GM21367 (cell line): ENCODE measurements at regions not wholly inside any gene's neighbourhood (a gene's known extent, or its start where the extent isn't known, plus 50 kb on each side); places are given as distances from the start of the nearest gene placed in this dataset.

Source experiments
- ATAC-seq: cut with Tn5 transposase; IDR thresholded peaks from one replicate; pipeline ENCODE4 v1.9.1; 2021; ENCODE audit not compliant: unreplicated experiment

DNA sequence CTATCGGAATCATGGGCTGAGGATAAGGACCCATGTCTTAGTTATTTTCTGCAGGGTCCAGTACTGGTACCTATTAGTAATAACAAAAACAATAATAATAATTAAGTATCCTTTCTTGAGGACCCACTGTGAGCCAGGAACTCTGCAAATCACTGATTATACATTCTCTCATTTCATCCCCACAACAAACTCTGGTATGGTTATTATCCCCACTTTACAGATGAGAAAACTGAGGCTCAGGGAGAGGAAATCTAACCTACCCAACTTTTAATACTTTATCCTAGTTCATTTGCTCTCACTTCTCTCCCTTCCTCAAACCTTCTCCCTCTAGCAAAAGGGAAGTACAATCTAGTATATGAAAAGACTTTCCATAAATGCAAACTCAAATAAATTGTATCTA lies 528.4 kb upstream of the PROK2 start:
- no peak for ATAC-seq

GRCh38 chr3:72312339-72312738 lies 527.4 kb upstream of the PROK2 start:
- ATAC-seq: no peak

DNA sequence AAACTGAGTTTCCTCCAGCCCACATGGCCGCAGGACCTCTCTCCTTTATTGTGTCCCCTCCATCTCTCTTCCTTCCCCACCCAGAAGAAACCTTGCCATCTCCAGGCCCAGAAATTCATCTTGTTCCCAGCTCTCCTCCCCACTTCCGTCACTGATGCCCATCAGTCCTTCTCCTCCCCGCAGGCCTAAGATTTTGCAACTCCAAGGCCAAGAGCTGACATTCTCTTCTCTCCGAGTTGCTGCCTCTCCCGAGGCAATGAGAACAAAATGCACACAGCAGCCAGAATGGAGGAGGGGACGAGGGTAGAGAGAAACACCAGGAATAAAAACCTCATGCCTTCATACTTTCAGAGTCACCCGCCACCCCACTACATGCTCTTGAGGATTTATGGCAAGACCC lies 526.5 kb upstream of the PROK2 start:
- no peak for ATAC-seq

DNA sequence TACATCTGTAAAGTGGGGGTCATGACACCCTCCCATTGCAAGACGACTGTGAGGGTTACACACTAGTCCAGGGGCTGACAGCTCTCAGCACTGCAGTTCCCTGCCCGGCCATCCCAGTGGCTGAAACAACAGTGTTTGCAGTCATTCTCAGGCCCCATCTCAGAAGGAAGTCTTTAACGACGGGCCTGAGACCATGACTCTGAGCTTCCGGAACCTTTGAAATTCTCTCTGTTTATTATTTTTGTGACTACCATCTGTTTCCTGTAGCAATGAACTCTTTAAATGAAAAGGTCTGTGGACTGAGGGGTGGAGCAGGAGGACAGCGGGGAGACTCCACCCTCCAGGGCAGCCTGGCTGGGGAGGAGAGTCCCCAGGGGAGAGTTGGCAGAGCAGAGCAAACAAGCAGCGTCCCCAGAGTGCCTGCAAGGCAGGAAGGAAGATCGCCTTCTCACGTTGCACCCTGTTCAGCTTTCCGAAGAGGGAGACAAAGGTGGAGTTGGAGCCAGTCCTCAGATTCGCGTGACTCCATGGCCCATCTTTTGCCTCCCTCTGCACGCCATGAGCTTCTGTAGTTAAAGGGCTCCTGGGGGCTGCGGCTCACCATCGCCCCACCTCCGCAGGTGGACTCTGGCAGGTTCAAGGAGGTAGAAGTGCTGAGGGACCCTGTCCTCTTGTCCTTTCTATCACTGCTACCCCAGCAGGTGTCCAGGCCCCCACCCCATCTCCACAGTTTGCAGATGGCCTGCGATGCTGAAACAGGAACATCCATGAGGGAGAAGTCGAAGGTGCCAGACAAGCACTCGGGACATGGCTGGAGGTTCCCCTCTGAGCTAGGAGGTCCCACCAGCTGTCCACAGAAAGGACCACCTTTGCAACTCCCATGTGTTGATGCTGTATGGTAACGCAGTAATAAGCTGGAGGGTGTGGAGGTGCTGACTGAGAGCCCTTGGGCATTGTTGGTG lies 525.8 kb upstream of the PROK2 start:
- ATAC-seq: peak; percentile 89

- no peak for ATAC-seq
Measured at GRCh38 chr3:72309661-72310418, 524.9 kb upstream of the PROK2 start.

DNA sequence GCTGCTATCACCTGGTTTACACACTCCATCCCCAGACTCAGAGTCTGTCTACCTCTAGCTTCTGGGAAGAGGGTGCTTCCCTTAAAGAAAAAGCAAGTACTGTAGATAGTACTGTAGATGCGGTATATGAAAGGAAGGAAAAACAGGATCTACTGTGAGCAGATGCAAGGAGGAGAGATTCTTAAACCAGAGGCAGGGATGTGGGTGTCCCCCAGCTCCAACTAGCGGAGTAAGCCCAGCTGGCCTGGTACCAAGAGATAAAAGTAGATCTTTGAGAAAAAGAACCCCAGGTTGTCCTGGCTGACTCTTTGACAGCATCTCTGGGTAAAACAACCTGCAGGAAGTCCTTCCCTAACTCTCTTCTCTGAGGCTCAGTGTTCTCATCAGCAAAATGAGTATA lies 523.7 kb upstream of the PROK2 start:
- no peak for ATAC-seq

- no peak for ATAC-seq
Measured at GRCh38 chr3:72307438-72308115, 522.6 kb upstream of the PROK2 start.

GRCh38 chr3:72306800-72307341 lies 521.9 kb upstream of the PROK2 start:
- no peak for ATAC-seq

DNA sequence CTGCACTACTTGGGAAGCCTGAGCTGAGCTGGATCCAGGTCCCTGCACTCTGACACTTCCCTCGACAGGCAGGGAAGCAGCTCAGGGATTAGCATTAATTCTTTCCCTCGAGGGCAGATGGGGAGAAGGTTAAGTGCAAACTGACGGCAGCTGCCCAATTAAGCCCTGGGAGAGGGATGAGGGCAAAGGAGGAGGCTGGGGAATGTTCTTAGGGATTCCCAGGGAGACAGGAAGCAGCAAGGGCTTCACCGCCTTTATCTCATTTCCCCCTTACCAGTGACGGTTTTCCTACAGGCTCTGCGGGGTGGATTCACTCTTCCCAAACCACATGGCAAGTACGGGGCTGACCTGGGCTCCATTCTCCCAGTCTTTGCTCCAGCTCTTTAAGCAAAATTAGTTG lies 519.0 kb upstream of the PROK2 start:
- ATAC-seq: no peak

DNA sequence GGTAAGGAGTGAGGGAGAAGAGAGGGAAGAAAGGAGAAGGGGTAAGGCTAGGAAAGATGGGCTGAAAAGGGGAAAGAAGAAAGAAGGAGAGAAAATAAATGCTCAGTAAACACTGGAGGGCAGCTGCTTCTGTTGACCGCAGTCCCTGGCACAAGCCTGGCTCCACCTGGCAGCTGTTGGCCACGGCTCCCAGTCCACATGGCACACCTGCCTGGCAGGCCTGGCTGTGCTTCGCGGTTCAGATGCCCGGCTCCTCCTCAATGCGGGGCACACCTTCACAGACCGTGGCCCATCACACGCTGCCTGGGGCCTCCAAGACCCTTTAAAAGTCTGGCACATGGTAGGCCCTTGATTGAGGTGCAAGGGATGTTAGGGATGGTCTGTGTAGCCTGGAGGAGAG lies 516.8 kb upstream of the PROK2 start:
- no peak for ATAC-seq

GRCh38 chr3:72300621-72301020 lies 515.7 kb upstream of the PROK2 start:
- no peak for ATAC-seq

DNA sequence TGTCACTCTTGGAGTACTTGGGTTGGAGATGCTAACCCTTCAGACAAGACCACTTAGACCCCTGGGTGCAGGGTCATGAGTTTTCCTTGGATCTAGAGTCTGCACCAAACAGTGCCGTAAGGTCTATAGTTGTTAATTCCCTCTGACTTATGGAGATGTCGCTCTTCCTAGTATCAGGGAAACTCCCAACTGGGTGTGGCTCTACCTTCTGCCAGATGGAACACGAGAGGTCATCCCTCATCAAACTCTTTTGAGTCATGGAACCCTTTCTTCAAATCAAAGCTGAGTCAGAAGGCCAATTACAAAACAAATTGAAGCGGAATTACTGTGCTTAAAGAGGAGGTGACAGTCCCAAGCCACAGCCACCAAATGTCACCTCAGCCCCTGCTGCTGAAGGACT lies 514.9 kb upstream of the PROK2 start:
- no peak for ATAC-seq

DNA sequence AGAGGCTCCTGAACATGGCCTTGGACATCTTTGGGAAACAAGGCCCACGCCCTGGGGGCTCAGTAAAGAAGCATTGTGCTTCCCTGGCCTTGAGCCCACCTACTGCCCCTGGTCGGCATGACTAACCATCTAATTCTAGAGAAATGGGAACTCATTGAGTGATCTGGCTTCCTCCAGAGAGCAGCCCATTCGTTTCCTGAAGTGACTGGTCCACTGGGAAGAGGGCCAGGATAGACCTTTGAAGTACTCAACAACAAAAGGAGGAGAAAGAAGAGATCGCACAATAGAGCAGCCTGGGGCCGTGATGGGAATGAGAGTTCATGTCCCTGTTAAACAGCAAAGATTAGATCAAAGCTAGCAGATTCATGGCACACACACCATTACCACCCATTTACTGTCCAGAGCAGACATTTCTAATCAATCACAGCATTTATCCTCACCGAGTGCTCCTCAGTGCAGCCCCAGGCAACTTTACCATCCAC lies 514.4 kb upstream of the PROK2 start:
- ATAC-seq: no peak

DNA sequence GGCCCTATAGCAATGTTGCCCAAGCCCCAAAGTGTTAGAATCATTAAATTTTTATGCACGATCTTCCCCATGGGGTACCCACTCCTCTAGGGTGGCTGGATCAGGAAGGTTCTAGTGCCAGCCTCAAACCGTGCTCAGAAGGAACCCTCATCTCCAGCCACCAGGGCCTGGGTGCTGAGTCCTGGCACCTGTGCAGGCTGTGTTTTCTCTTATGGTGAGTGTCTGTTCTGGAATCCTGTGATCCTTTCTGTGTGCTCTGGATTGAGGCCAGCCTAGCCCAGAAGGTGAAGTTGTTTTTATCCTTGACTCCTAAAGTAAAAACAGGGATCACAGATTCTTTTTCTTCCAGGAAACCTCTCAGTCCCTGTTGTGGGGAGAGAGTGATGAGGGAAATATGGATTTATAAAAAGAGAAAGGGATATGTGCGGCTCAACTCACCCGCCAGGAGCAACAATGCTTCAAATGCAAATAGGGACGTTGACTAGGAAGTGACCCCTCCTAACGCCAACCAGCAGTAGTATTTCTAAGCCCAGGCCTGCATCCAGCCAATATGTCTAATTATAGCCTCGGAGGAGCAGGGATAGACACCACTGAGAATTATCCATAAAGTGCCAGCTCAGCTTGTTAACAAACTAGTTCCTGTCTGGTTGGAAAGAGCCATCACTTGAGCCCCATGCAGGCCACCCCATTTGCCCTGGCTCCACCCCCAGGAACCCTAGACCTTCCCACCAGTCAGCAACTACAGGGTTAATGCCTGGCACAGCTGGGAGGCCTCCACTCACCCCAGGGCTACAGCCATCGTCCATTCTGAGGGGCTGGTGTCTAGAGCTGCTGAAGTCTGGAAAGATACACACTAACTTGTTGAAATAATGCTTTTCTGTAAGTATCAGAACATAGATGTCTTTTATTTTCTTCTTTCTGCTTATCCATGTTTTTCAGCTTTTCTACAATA lies 513.5 kb upstream of the PROK2 start:
- no peak for ATAC-seq

- ATAC-seq: no peak
Measured at GRCh38 chr3:72297481-72297880, 512.5 kb upstream of the PROK2 start.

- no peak for ATAC-seq
Measured at GRCh38 chr3:72296477-72297111, 511.6 kb upstream of the PROK2 start.

DNA sequence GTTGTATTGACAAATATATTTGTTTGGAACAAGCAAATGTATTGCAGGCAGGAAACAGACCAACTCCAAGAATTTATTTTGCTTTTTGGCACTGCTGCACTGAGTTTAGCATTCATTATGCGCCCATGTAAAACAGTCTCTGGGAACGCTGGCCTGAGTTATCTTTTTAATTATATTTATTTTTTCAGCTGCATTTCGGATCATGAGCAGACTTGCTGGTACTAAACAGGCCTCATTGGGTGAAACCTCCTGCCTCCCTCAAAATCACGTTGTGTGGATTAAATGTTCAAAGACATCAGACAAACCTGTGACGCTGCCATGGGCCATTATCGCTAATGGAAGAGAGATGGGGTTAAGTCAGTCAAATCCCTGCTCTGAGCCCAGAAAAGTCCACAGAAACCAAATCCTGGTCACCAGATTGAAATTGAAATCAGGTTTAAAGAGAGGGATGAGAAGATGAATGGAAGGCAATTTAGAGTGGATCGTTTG lies 511.1 kb upstream of the PROK2 start:
- ATAC-seq: no peak

DNA sequence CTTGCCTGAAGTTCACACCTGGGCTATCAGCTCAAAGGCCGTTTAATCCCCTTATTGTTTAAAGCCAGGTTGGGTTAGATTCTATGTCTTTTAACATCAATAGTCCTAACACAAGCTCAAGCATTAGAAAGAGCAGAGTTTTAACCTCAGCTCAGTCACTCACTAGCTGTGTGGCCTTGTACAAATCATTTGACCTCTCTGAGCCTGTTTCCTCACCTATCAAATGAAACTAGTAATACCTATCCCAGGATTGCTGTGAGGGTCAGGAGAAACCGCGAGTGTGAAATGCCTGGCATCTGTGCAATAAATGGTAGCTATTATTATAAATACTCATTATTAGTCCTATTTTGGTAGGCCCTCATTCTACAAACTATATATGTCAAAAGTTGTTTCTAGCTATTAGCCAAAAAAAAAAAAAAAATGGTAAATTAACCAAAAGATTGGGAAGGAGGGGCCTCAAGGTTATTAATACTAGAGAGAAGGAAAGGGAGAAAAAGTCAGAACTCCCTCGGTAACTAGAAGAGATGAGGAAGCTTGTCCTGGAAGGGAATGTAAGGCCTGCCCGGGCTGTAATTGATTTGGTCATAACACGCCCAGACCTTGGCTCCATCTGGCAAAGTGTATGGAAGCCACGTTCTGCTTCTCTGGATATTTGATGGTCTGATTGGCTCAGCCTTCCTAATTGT lies 510.5 kb upstream of the PROK2 start:
- no peak for ATAC-seq
